IMR-90 (cell line): ENCODE measurements at regions not wholly inside any gene's neighbourhood (a gene's known extent, or its start where the extent isn't known, plus 50 kb on each side); places are given as distances from the start of the nearest gene placed in this dataset.

ENCODE experiments used
- ATAC-seq: fragments of 200-7000 bp; cut with Tn5 transposase; 2 replicates; pipeline ENCODE4 v1.9.1; 2020; ENCODE audit warnings: low read depth, mild to moderate bottlenecking, moderate library complexity
- BruUV-seq: library from RNA; stranded (reverse); fragments of 400-500 nt; replicated peaks from 2 replicates; lab custom pipeline; 2021; lab: Mats Ljungman, UMichigan
- CTCF ChIA-PET: fragments of 300-600 bp; formaldehyde crosslinking; extraction: SDS; loops from one replicate; lab custom pipeline; 2021; ENCODE audit warnings: antibody characterized with exemption; lab: Yijun Ruan, JAX
- POLR2A ChIA-PET: fragments of 300-600 bp; sonication (Branson Sonifier 250); formaldehyde crosslinking; loops from one replicate; lab custom pipeline; 2022; ENCODE audit warnings: antibody characterized with exemption; ENCODE audit not compliant: unreplicated experiment; lab: Charles Lee
- DNase-seq: peaks from one replicate; pipeline ENCODE4 v3.0.0; 2013
- H2AFZ ChIP-seq: replicated peaks from 2 replicates; pipeline ENCODE3; 2013; ENCODE audit warnings: low read length, mild to moderate bottlenecking; ENCODE audit not compliant: poor library complexity
- H2AK5ac ChIP-seq: 2 replicates; pipeline ENCODE4 v1.6.1; 2013; ENCODE audit warnings: low read depth, low read length, inconsistent platforms
- H2AK9ac ChIP-seq: replicated peaks from 2 replicates; pipeline ENCODE3; 2013; ENCODE audit warnings: mild to moderate bottlenecking, low read depth, low read length, moderate library complexity; ENCODE audit not compliant: poor library complexity
- H2BK120ac ChIP-seq: 2 replicates; pipeline ENCODE4 v1.6.1; 2013; ENCODE audit warnings: low read depth, low read length, inconsistent platforms
- H2BK15ac ChIP-seq: 3 replicates; pipeline ENCODE4 v1.6.1; 2013; ENCODE audit warnings: low read depth, low read length, inconsistent platforms
- H2BK20ac ChIP-seq: 2 replicates; pipeline ENCODE4 v1.6.1; 2013; ENCODE audit warnings: low read depth, mild to moderate bottlenecking, inconsistent platforms, low read length, moderate library complexity
- H2BK5ac ChIP-seq: 2 replicates; pipeline ENCODE4 v1.6.1; 2013; ENCODE audit warnings: mild to moderate bottlenecking, low read depth, low read length, inconsistent platforms; ENCODE audit not compliant: poor library complexity, severe bottlenecking
- H3K14ac ChIP-seq: replicated peaks from 2 replicates; pipeline ENCODE4 v1.6.1; 2013; ENCODE audit warnings: low read depth, low read length, inconsistent platforms
- H3K18ac ChIP-seq: 2 replicates; pipeline ENCODE4 v1.6.1; 2013; ENCODE audit warnings: low read depth, low read length, control low read depth
- H3K23ac ChIP-seq: 2 replicates; pipeline ENCODE4 v1.6.1; 2013; ENCODE audit warnings: low read depth, low read length, inconsistent platforms
- H3K27ac ChIP-seq: 2 replicates; pipeline ENCODE4 v1.5.1; 2013; ENCODE audit warnings: mild to moderate bottlenecking, control low read depth, low read length; ENCODE audit not compliant: insufficient read depth
- H3K27me3 ChIP-seq: 2 replicates; pipeline ENCODE4 v1.6.1; 2013; ENCODE audit warnings: low read length; ENCODE audit not compliant: control insufficient read depth, insufficient read depth
- H3K36me3 ChIP-seq: 2 replicates; pipeline ENCODE4 v1.6.1; 2013; ENCODE audit warnings: low read length, mixed read lengths; ENCODE audit not compliant: control insufficient read depth, insufficient read depth
- H3K4ac ChIP-seq: 2 replicates; pipeline ENCODE4 v1.6.1; 2013; ENCODE audit warnings: low read depth, low read length, inconsistent platforms
- H3K4me1 ChIP-seq: 2 replicates; pipeline ENCODE4 v1.6.1; 2013; ENCODE audit warnings: low read length, mixed read lengths; ENCODE audit not compliant: control insufficient read depth, insufficient read depth
- H3K4me2 ChIP-seq: 2 replicates; pipeline ENCODE4 v1.6.1; 2013; ENCODE audit warnings: low read depth, mild to moderate bottlenecking, control low read depth, low read length, moderate library complexity
- H3K4me3 ChIP-seq: 2 replicates; pipeline ENCODE4 v1.5.1; 2013; ENCODE audit warnings: low read depth, mild to moderate bottlenecking, control low read depth, low read length, moderate library complexity; ENCODE audit not compliant: insufficient read depth
- H3K56ac ChIP-seq: 2 replicates; pipeline ENCODE4 v1.6.1; 2013; ENCODE audit warnings: low read length, inconsistent platforms; ENCODE audit not compliant: insufficient read depth; ENCODE audit errors: extremely low read depth
- H3K79me1 ChIP-seq, 2 experiments: 2 replicates each; pipeline ENCODE4 v1.6.1; 2013; ENCODE audit warnings: low read length in 2 of 2, inconsistent platforms in 1 of 2, low read depth in 1 of 2
- H3K9ac ChIP-seq: 2 replicates; pipeline ENCODE4 v1.6.1; 2013; ENCODE audit warnings: low read depth, low read length, control low read depth
- H3K9me1 ChIP-seq: 2 replicates; pipeline ENCODE4 v1.6.1; 2013; ENCODE audit warnings: low read length, inconsistent platforms; ENCODE audit not compliant: insufficient read depth
- H3K9me3 ChIP-seq: 2 replicates; pipeline ENCODE4 v1.6.1; 2013; ENCODE audit warnings: low read length; ENCODE audit not compliant: control insufficient read depth, insufficient read depth
- H4K20me1 ChIP-seq: 2 replicates; pipeline ENCODE4 v1.6.1; 2013; ENCODE audit warnings: low read length, inconsistent platforms; ENCODE audit not compliant: insufficient read depth
- H4K5ac ChIP-seq: 2 replicates; pipeline ENCODE4 v1.6.1; 2013; ENCODE audit warnings: mild to moderate bottlenecking, low read depth, low read length, control low read depth
- H4K8ac ChIP-seq, 2 experiments: 2 replicates each; pipeline ENCODE4 v1.6.1; 2013; ENCODE audit warnings: low read depth in 2 of 2, low read length in 2 of 2, control low read depth in 1 of 2, inconsistent platforms in 1 of 2
- H4K91ac ChIP-seq: 2 replicates; pipeline ENCODE4 v1.6.1; 2013; ENCODE audit warnings: low read depth, low read length, inconsistent platforms; ENCODE audit not compliant: insufficient read depth
- BHLHE40 ChIP-seq: fragments of 150-350 bp; IDR thresholded peaks from 2 replicates; pipeline ENCODE4 v1.6.1; 2016; ENCODE audit warnings: mild to moderate bottlenecking, low read depth, low read length
- CEBPB ChIP-seq: IDR thresholded peaks from 2 replicates; pipeline ENCODE4 v1.6.1; 2012; ENCODE audit warnings: low read depth, low read length, improper control_type of control experiment
- CHD1 ChIP-seq: IDR thresholded peaks from 2 replicates; pipeline ENCODE4 v1.6.1; 2012; ENCODE audit warnings: low read depth, low read length, improper control_type of control experiment
- FOS ChIP-seq: fragments of 150-350 bp; IDR thresholded peaks from 2 replicates; pipeline ENCODE4 v1.6.1; 2016; ENCODE audit warnings: low read depth, low read length
- MAFK ChIP-seq: IDR thresholded peaks from 2 replicates; pipeline ENCODE4 v1.6.1; 2012; ENCODE audit warnings: low read depth, low read length, improper control_type of control experiment
- MAZ ChIP-seq: IDR thresholded peaks from 2 replicates; pipeline ENCODE4 v1.6.1; 2012; ENCODE audit warnings: low read depth, mild to moderate bottlenecking, low read length, improper control_type of control experiment, moderate library complexity, borderline replicate concordance
- MXI1 ChIP-seq: IDR thresholded peaks from 2 replicates; pipeline ENCODE4 v1.6.1; 2012; ENCODE audit warnings: low read depth, mild to moderate bottlenecking, low read length, moderate library complexity, borderline replicate concordance
- NFE2L2 ChIP-seq: fragments of 150-350 bp; IDR thresholded peaks from 2 replicates; pipeline ENCODE4 v1.6.1; 2016; ENCODE audit warnings: low read depth, mild to moderate bottlenecking, low read length
- POLR2A ChIP-seq: IDR thresholded peaks from 2 replicates; pipeline ENCODE4 v1.6.1; 2012; ENCODE audit warnings: mild to moderate bottlenecking, low read depth, low read length
- RAD21 ChIP-seq: IDR thresholded peaks from 2 replicates; pipeline ENCODE4 v1.6.1; 2012; ENCODE audit warnings: low read length, improper control_type of control experiment
- RCOR1 ChIP-seq: IDR thresholded peaks from 2 replicates; pipeline ENCODE4 v1.6.1; 2012; ENCODE audit warnings: mild to moderate bottlenecking, low read length, improper control_type of control experiment; ENCODE audit not compliant: insufficient replicate concordance
- RFX5 ChIP-seq: IDR thresholded peaks from 2 replicates; pipeline ENCODE4 v1.8.0; 2012; ENCODE audit warnings: low read depth, mild to moderate bottlenecking, low read length, moderate library complexity
- SMC3 ChIP-seq: fragments of 150-350 bp; IDR thresholded peaks from 2 replicates; pipeline ENCODE4 v1.6.1; 2016; ENCODE audit warnings: low read depth, mild to moderate bottlenecking, antibody characterized with exemption, low read length, moderate library complexity
- USF2 ChIP-seq: fragments of 150-350 bp; IDR thresholded peaks from 2 replicates; pipeline ENCODE4 v1.6.1; 2017; ENCODE audit warnings: mild to moderate bottlenecking, antibody characterized with exemption, low read length, low read depth
- WGBS, 2 experiments: methylation state at CpG; one replicate each; pipeline versions ENCODE4 v1.1.5 to v1.1.7; 2013; ENCODE audit warnings: missing lambda C conversion rate in 2 of 2; ENCODE audit not compliant: insufficient read length in 1 of 2; ENCODE audit errors: extremely low coverage in 2 of 2; 5-methylcytosine and 5-hydroxymethylcytosine counted together
- dilution Hi-C: fragments of 300-500 bp; cut with HindIII; formaldehyde crosslinking; loops from one replicate; pipeline ENCODE4 v1.14.3; 2018; ENCODE audit warnings: low sequenced_read_pairs; ENCODE audit not compliant: unreplicated experiment
- in situ Hi-C: fragments of 300-500 bp; cut with MboI; formaldehyde crosslinking; loops from 3 replicates; pipeline ENCODE4 v1.14.3; 2019; ENCODE audit warnings: low sequenced_read_pairs, inconsistent platforms, mixed read lengths
- intact Hi-C: fragments of 100-400 bp; cut with micrococcal nuclease; formaldehyde crosslinking; loops from 2 replicates; pipeline ENCODE4 v1.10.0; 2022
- TF ChIP-seq, protein P1 (sequence below): fragments of 150-350 bp; IDR thresholded peaks from 2 replicates; pipeline ENCODE4 v1.6.1; 2016; ENCODE audit warnings: low read depth, mild to moderate bottlenecking, low read length, moderate library complexity, borderline replicate concordance
- TF ChIP-seq, protein P2 (sequence below): conservative IDR thresholded peaks from 2 replicates; pipeline ENCODE4 v1.5.1; 2012; ENCODE audit warnings: mild to moderate bottlenecking, low read depth, low read length, improper control_type of control experiment

DNA sequence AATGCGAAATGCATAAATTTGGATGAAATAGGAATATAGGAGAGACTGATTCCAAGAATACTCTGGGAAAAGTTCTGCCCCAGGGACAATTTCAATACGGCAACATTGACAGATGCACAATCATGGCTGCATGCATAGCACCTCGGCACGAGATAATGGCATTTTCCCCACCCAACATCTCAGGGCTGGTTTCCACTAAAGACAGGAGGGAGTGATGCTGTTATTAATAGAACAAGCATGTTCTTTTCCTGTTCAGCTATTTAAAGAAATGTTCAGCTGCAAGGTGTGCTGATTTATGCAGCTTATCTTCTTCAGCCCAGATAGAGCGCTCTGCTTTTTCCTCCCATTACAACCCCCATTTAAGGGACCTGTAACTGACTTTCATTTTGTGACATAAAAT, 740.2 kb downstream of the TLR4 start:
- dilution Hi-C loops (no loop called here), in situ Hi-C loops (no loop called here), intact Hi-C loops (no loop called here)
- no peaks in the 10 kb centered on the region for H3K9me1 ChIP-seq
- BruUV-seq: no TSS peak
- H2BK15ac ChIP-seq: no peak overlapping the region
- ChIA-PET CTCF (no interaction called here), POLR2A (no interaction called here)
- H3K4me2 ChIP-seq: no peak overlapping the region
- H2AFZ ChIP-seq: no peak overlapping the region
- no peak for ATAC-seq
- H3K14ac ChIP-seq: no peak overlapping the region
- no peak overlapping the region for H3K4me3 ChIP-seq
- H3K9ac ChIP-seq: no peak overlapping the region
- no peak overlapping the region for H2BK20ac ChIP-seq
- no peak overlapping the region for H3K27ac ChIP-seq
- WGBS, 2 experiments: no CpG with 5 or more reads among the region's 5 CpGs
- H3K4me1 ChIP-seq: no peaks in the 10 kb centered on the region
- H3K4ac ChIP-seq: no peak overlapping the region
- TF ChIP-seq MXI1 (no peak), CEBPB (no peak), MAFK (no peak), POLR2A (no peak), USF2 (no peak), RAD21 (no peak), CHD1 (no peak), FOS (no peak), MAZ (no peak), RFX5 (no peak), BHLHE40 (no peak), SMC3 (no peak), RCOR1 (no peak), NFE2L2 (no peak)
- TF ChIP-seq, protein P1, sequence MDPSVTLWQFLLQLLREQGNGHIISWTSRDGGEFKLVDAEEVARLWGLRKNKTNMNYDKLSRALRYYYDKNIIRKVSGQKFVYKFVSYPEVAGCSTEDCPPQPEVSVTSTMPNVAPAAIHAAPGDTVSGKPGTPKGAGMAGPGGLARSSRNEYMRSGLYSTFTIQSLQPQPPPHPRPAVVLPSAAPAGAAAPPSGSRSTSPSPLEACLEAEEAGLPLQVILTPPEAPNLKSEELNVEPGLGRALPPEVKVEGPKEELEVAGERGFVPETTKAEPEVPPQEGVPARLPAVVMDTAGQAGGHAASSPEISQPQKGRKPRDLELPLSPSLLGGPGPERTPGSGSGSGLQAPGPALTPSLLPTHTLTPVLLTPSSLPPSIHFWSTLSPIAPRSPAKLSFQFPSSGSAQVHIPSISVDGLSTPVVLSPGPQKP: no peak
- TF ChIP-seq, protein P2, sequence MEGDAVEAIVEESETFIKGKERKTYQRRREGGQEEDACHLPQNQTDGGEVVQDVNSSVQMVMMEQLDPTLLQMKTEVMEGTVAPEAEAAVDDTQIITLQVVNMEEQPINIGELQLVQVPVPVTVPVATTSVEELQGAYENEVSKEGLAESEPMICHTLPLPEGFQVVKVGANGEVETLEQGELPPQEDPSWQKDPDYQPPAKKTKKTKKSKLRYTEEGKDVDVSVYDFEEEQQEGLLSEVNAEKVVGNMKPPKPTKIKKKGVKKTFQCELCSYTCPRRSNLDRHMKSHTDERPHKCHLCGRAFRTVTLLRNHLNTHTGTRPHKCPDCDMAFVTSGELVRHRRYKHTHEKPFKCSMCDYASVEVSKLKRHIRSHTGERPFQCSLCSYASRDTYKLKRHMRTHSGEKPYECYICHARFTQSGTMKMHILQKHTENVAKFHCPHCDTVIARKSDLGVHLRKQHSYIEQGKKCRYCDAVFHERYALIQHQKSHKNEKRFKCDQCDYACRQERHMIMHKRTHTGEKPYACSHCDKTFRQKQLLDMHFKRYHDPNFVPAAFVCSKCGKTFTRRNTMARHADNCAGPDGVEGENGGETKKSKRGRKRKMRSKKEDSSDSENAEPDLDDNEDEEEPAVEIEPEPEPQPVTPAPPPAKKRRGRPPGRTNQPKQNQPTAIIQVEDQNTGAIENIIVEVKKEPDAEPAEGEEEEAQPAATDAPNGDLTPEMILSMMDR: no peak
- no peak overlapping the region for H2AK9ac ChIP-seq
- no peak overlapping the region for H3K23ac ChIP-seq
- no peaks in the 10 kb centered on the region for H4K20me1 ChIP-seq
- no peak for DNase-seq
- H2BK5ac ChIP-seq: no peak overlapping the region
- H3K27me3 ChIP-seq: no peaks in the 10 kb centered on the region
- H3K18ac ChIP-seq: no peak overlapping the region
- H3K36me3 ChIP-seq: no peaks in the 10 kb centered on the region
- H3K56ac ChIP-seq: no peak overlapping the region
- peaks cover 4% of the 10 kb centered on the region for H3K9me3 ChIP-seq
- no peak overlapping the region for H4K8ac ChIP-seq
- H3K79me1 ChIP-seq: no peaks in the 10 kb centered on the region
- no peak overlapping the region for H2BK120ac ChIP-seq
- H4K91ac ChIP-seq: no peak overlapping the region
- H2AK5ac ChIP-seq: no peak overlapping the region
- no peak overlapping the region for H4K5ac ChIP-seq
